IMR-90 (cell line): ENCODE measurements at regions not wholly inside any gene's neighbourhood (a gene's known extent, or its start where the extent isn't known, plus 50 kb on each side); places are given as distances from the start of the nearest gene placed in this dataset.

Experiments
- ATAC-seq: fragments of 200-7000 bp; cut with Tn5 transposase; 2 replicates; pipeline ENCODE4 v1.9.1; 2020; ENCODE audit warnings: low read depth, mild to moderate bottlenecking, moderate library complexity
- BruUV-seq: library from RNA; stranded (reverse); fragments of 400-500 nt; replicated peaks from 2 replicates; lab custom pipeline; 2021; lab: Mats Ljungman, UMichigan
- CTCF ChIA-PET: fragments of 300-600 bp; formaldehyde crosslinking; extraction: SDS; loops from one replicate; lab custom pipeline; 2021; ENCODE audit warnings: antibody characterized with exemption; lab: Yijun Ruan, JAX
- POLR2A ChIA-PET: fragments of 300-600 bp; sonication (Branson Sonifier 250); formaldehyde crosslinking; loops from one replicate; lab custom pipeline; 2022; ENCODE audit warnings: antibody characterized with exemption; ENCODE audit not compliant: unreplicated experiment; lab: Charles Lee
- DNase-seq: peaks from one replicate; pipeline ENCODE4 v3.0.0; 2013
- H2AFZ ChIP-seq: replicated peaks from 2 replicates; pipeline ENCODE3; 2013; ENCODE audit warnings: low read length, mild to moderate bottlenecking; ENCODE audit not compliant: poor library complexity
- H2AK5ac ChIP-seq: 2 replicates; pipeline ENCODE4 v1.6.1; 2013; ENCODE audit warnings: low read depth, low read length, inconsistent platforms
- H2AK9ac ChIP-seq: replicated peaks from 2 replicates; pipeline ENCODE3; 2013; ENCODE audit warnings: mild to moderate bottlenecking, low read depth, low read length, moderate library complexity; ENCODE audit not compliant: poor library complexity
- H2BK120ac ChIP-seq: 2 replicates; pipeline ENCODE4 v1.6.1; 2013; ENCODE audit warnings: low read depth, low read length, inconsistent platforms
- H2BK15ac ChIP-seq: 3 replicates; pipeline ENCODE4 v1.6.1; 2013; ENCODE audit warnings: low read depth, low read length, inconsistent platforms
- H2BK20ac ChIP-seq: 2 replicates; pipeline ENCODE4 v1.6.1; 2013; ENCODE audit warnings: low read depth, mild to moderate bottlenecking, inconsistent platforms, low read length, moderate library complexity
- H2BK5ac ChIP-seq: 2 replicates; pipeline ENCODE4 v1.6.1; 2013; ENCODE audit warnings: mild to moderate bottlenecking, low read depth, low read length, inconsistent platforms; ENCODE audit not compliant: poor library complexity, severe bottlenecking
- H3K14ac ChIP-seq: replicated peaks from 2 replicates; pipeline ENCODE4 v1.6.1; 2013; ENCODE audit warnings: low read depth, low read length, inconsistent platforms
- H3K18ac ChIP-seq: 2 replicates; pipeline ENCODE4 v1.6.1; 2013; ENCODE audit warnings: low read depth, low read length, control low read depth
- H3K23ac ChIP-seq: 2 replicates; pipeline ENCODE4 v1.6.1; 2013; ENCODE audit warnings: low read depth, low read length, inconsistent platforms
- H3K27ac ChIP-seq: 2 replicates; pipeline ENCODE4 v1.5.1; 2013; ENCODE audit warnings: mild to moderate bottlenecking, control low read depth, low read length; ENCODE audit not compliant: insufficient read depth
- H3K27me3 ChIP-seq: 2 replicates; pipeline ENCODE4 v1.6.1; 2013; ENCODE audit warnings: low read length; ENCODE audit not compliant: control insufficient read depth, insufficient read depth
- H3K36me3 ChIP-seq: 2 replicates; pipeline ENCODE4 v1.6.1; 2013; ENCODE audit warnings: low read length, mixed read lengths; ENCODE audit not compliant: control insufficient read depth, insufficient read depth
- H3K4ac ChIP-seq: 2 replicates; pipeline ENCODE4 v1.6.1; 2013; ENCODE audit warnings: low read depth, low read length, inconsistent platforms
- H3K4me1 ChIP-seq: 2 replicates; pipeline ENCODE4 v1.6.1; 2013; ENCODE audit warnings: low read length, mixed read lengths; ENCODE audit not compliant: control insufficient read depth, insufficient read depth
- H3K4me2 ChIP-seq: 2 replicates; pipeline ENCODE4 v1.6.1; 2013; ENCODE audit warnings: low read depth, mild to moderate bottlenecking, control low read depth, low read length, moderate library complexity
- H3K4me3 ChIP-seq: 2 replicates; pipeline ENCODE4 v1.5.1; 2013; ENCODE audit warnings: low read depth, mild to moderate bottlenecking, control low read depth, low read length, moderate library complexity; ENCODE audit not compliant: insufficient read depth
- H3K56ac ChIP-seq: 2 replicates; pipeline ENCODE4 v1.6.1; 2013; ENCODE audit warnings: low read length, inconsistent platforms; ENCODE audit not compliant: insufficient read depth; ENCODE audit errors: extremely low read depth
- H3K79me1 ChIP-seq, 2 experiments: 2 replicates each; pipeline ENCODE4 v1.6.1; 2013; ENCODE audit warnings: low read length in 2 of 2, inconsistent platforms in 1 of 2, low read depth in 1 of 2
- H3K9ac ChIP-seq: 2 replicates; pipeline ENCODE4 v1.6.1; 2013; ENCODE audit warnings: low read depth, low read length, control low read depth
- H3K9me1 ChIP-seq: 2 replicates; pipeline ENCODE4 v1.6.1; 2013; ENCODE audit warnings: low read length, inconsistent platforms; ENCODE audit not compliant: insufficient read depth
- H3K9me3 ChIP-seq: 2 replicates; pipeline ENCODE4 v1.6.1; 2013; ENCODE audit warnings: low read length; ENCODE audit not compliant: control insufficient read depth, insufficient read depth
- H4K20me1 ChIP-seq: 2 replicates; pipeline ENCODE4 v1.6.1; 2013; ENCODE audit warnings: low read length, inconsistent platforms; ENCODE audit not compliant: insufficient read depth
- H4K5ac ChIP-seq: 2 replicates; pipeline ENCODE4 v1.6.1; 2013; ENCODE audit warnings: mild to moderate bottlenecking, low read depth, low read length, control low read depth
- H4K8ac ChIP-seq, 2 experiments: 2 replicates each; pipeline ENCODE4 v1.6.1; 2013; ENCODE audit warnings: low read depth in 2 of 2, low read length in 2 of 2, control low read depth in 1 of 2, inconsistent platforms in 1 of 2
- H4K91ac ChIP-seq: 2 replicates; pipeline ENCODE4 v1.6.1; 2013; ENCODE audit warnings: low read depth, low read length, inconsistent platforms; ENCODE audit not compliant: insufficient read depth
- BHLHE40 ChIP-seq: fragments of 150-350 bp; IDR thresholded peaks from 2 replicates; pipeline ENCODE4 v1.6.1; 2016; ENCODE audit warnings: mild to moderate bottlenecking, low read depth, low read length
- CEBPB ChIP-seq: IDR thresholded peaks from 2 replicates; pipeline ENCODE4 v1.6.1; 2012; ENCODE audit warnings: low read depth, low read length, improper control_type of control experiment
- CHD1 ChIP-seq: IDR thresholded peaks from 2 replicates; pipeline ENCODE4 v1.6.1; 2012; ENCODE audit warnings: low read depth, low read length, improper control_type of control experiment
- FOS ChIP-seq: fragments of 150-350 bp; IDR thresholded peaks from 2 replicates; pipeline ENCODE4 v1.6.1; 2016; ENCODE audit warnings: low read depth, low read length
- MAFK ChIP-seq: IDR thresholded peaks from 2 replicates; pipeline ENCODE4 v1.6.1; 2012; ENCODE audit warnings: low read depth, low read length, improper control_type of control experiment
- MAZ ChIP-seq: IDR thresholded peaks from 2 replicates; pipeline ENCODE4 v1.6.1; 2012; ENCODE audit warnings: low read depth, mild to moderate bottlenecking, low read length, improper control_type of control experiment, moderate library complexity, borderline replicate concordance
- MXI1 ChIP-seq: IDR thresholded peaks from 2 replicates; pipeline ENCODE4 v1.6.1; 2012; ENCODE audit warnings: low read depth, mild to moderate bottlenecking, low read length, moderate library complexity, borderline replicate concordance
- NFE2L2 ChIP-seq: fragments of 150-350 bp; IDR thresholded peaks from 2 replicates; pipeline ENCODE4 v1.6.1; 2016; ENCODE audit warnings: low read depth, mild to moderate bottlenecking, low read length
- POLR2A ChIP-seq: IDR thresholded peaks from 2 replicates; pipeline ENCODE4 v1.6.1; 2012; ENCODE audit warnings: mild to moderate bottlenecking, low read depth, low read length
- RAD21 ChIP-seq: IDR thresholded peaks from 2 replicates; pipeline ENCODE4 v1.6.1; 2012; ENCODE audit warnings: low read length, improper control_type of control experiment
- SMC3 ChIP-seq: fragments of 150-350 bp; IDR thresholded peaks from 2 replicates; pipeline ENCODE4 v1.6.1; 2016; ENCODE audit warnings: low read depth, mild to moderate bottlenecking, antibody characterized with exemption, low read length, moderate library complexity
- WGBS, 2 experiments: methylation state at CpG; one replicate each; pipeline versions ENCODE4 v1.1.5 to v1.1.7; 2013; ENCODE audit warnings: missing lambda C conversion rate in 2 of 2; ENCODE audit not compliant: insufficient read length in 1 of 2; ENCODE audit errors: extremely low coverage in 2 of 2; 5-methylcytosine and 5-hydroxymethylcytosine counted together
- dilution Hi-C: fragments of 300-500 bp; cut with HindIII; formaldehyde crosslinking; loops from one replicate; pipeline ENCODE4 v1.14.3; 2018; ENCODE audit warnings: low sequenced_read_pairs; ENCODE audit not compliant: unreplicated experiment
- in situ Hi-C: fragments of 300-500 bp; cut with MboI; formaldehyde crosslinking; loops from 3 replicates; pipeline ENCODE4 v1.14.3; 2019; ENCODE audit warnings: low sequenced_read_pairs, inconsistent platforms, mixed read lengths
- intact Hi-C: fragments of 100-400 bp; cut with micrococcal nuclease; formaldehyde crosslinking; loops from 2 replicates; pipeline ENCODE4 v1.10.0; 2022
- TF ChIP-seq, protein P1 (sequence below): conservative IDR thresholded peaks from 2 replicates; pipeline ENCODE4 v1.5.1; 2012; ENCODE audit warnings: mild to moderate bottlenecking, low read depth, low read length, improper control_type of control experiment
- TF ChIP-seq, protein P2 (sequence below): fragments of 150-350 bp; IDR thresholded peaks from 2 replicates; pipeline ENCODE4 v1.6.1; 2016; ENCODE audit warnings: low read depth, mild to moderate bottlenecking, low read length, moderate library complexity, borderline replicate concordance
- TF ChIP-seq, protein P3 (sequence below): fragments of 150-350 bp; IDR thresholded peaks from 2 replicates; pipeline ENCODE4 v1.6.1; 2017; ENCODE audit warnings: mild to moderate bottlenecking, antibody characterized with exemption, low read length, low read depth

DNA sequence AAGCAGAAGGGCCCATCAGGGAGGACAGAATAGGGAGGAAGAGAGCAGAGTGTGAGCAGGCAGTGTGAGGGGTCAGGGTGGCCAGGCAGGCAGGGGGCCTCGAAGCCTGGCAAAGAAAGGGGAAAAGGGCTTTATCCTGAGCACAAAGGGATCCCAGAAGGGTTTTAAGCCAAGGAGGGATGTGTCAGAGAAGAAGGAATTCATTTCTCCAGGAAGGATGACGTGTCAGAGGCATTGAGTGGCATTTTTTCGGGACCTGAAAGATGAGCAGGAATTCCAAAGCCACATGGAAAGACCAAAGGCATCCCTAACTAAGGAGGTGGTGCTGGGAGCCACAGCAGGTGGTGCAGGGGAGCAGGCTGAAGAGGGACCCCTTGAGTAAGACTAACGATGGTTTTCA lies 132.1 kb downstream of the DICER1 start:
- Histone ChIP-seq H2AK9ac (no peak overlapping the region), H2BK120ac (no peak overlapping the region), H3K27ac (no peak overlapping the region), H3K4me2 (no peak overlapping the region), H3K27me3 (no peaks in the 10 kb centered on the region; the same call in 1 of the 2 replicates), H2BK20ac (no peak overlapping the region), H2BK5ac (no peak overlapping the region), H4K8ac (no peak overlapping the region), H3K9ac (no peak overlapping the region), H3K36me3 (no peaks in the 10 kb centered on the region), H3K4me3 (no peak overlapping the region), H3K4me1 (no peaks in the 10 kb centered on the region; the same call in 1 of the 2 replicates), H4K20me1 (no peaks in the 10 kb centered on the region), H3K9me3 (peaks cover 2% of the 10 kb centered on the region; the same call in 1 of the 2 replicates), H2AFZ (no peak overlapping the region), H3K23ac (no peak overlapping the region), H3K14ac (no peak overlapping the region), H2AK5ac (no peak overlapping the region), H4K5ac (no peak overlapping the region), H3K18ac (no peak overlapping the region), H2BK15ac (no peak overlapping the region), H3K79me1 (no peaks in the 10 kb centered on the region), H3K9me1 (no peaks in the 10 kb centered on the region), H3K56ac (no peak overlapping the region), H4K91ac (no peak overlapping the region), H3K4ac (no peak overlapping the region)
- WGBS, 2 experiments = 23% methylated on average over 2 of the region's 4 CpGs; no CpG with 5 or more reads in 1 of the 2 experiments
- TF ChIP-seq FOS (no peak), BHLHE40 (no peak), MXI1 (no peak), MAFK (no peak), RAD21 (no peak), NFE2L2 (no peak), CEBPB (no peak), CHD1 (no peak), MAZ (no peak), POLR2A (no peak), SMC3 (no peak)
- TF ChIP-seq, protein P1, sequence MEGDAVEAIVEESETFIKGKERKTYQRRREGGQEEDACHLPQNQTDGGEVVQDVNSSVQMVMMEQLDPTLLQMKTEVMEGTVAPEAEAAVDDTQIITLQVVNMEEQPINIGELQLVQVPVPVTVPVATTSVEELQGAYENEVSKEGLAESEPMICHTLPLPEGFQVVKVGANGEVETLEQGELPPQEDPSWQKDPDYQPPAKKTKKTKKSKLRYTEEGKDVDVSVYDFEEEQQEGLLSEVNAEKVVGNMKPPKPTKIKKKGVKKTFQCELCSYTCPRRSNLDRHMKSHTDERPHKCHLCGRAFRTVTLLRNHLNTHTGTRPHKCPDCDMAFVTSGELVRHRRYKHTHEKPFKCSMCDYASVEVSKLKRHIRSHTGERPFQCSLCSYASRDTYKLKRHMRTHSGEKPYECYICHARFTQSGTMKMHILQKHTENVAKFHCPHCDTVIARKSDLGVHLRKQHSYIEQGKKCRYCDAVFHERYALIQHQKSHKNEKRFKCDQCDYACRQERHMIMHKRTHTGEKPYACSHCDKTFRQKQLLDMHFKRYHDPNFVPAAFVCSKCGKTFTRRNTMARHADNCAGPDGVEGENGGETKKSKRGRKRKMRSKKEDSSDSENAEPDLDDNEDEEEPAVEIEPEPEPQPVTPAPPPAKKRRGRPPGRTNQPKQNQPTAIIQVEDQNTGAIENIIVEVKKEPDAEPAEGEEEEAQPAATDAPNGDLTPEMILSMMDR = no peak
- TF ChIP-seq, protein P2, sequence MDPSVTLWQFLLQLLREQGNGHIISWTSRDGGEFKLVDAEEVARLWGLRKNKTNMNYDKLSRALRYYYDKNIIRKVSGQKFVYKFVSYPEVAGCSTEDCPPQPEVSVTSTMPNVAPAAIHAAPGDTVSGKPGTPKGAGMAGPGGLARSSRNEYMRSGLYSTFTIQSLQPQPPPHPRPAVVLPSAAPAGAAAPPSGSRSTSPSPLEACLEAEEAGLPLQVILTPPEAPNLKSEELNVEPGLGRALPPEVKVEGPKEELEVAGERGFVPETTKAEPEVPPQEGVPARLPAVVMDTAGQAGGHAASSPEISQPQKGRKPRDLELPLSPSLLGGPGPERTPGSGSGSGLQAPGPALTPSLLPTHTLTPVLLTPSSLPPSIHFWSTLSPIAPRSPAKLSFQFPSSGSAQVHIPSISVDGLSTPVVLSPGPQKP = no peak
- TF ChIP-seq, protein P3, sequence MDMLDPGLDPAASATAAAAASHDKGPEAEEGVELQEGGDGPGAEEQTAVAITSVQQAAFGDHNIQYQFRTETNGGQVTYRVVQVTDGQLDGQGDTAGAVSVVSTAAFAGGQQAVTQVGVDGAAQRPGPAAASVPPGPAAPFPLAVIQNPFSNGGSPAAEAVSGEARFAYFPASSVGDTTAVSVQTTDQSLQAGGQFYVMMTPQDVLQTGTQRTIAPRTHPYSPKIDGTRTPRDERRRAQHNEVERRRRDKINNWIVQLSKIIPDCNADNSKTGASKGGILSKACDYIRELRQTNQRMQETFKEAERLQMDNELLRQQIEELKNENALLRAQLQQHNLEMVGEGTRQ = no peak
- dilution Hi-C loops = no loop called here
- ATAC-seq (no peak), DNase-seq (no peak)
- CTCF ChIA-PET = no interaction called here
- POLR2A ChIA-PET = no interaction called here
- no TSS peak for BruUV-seq
- in situ Hi-C loops = no loop called here
- intact Hi-C loops = no loop called here
